ENCODE measurements at regions not wholly inside any gene's neighbourhood (a gene's known extent, or its start where the extent isn't known, plus 50 kb on each side); places are given as distances from the start of the nearest gene placed in this dataset.

GRCh38 chr15:98596885-98597392 lies 51.4 kb upstream of the IGF1R start:
- H3K36me3 Mint-ChIP-seq (ENCODE audit: low read depth): peaks cover 6% of the 10 kb centered on the region
- H3K9me3 Mint-ChIP-seq: no peaks in the 10 kb centered on the region
- intact Hi-C loops (cut with micrococcal nuclease): no loop called here
- peaks cover 13% of the 10 kb centered on the region for H3K27me3 Mint-ChIP-seq
- H3K4me1 Mint-ChIP-seq (ENCODE audit: low read depth): peaks cover 10% of the 10 kb centered on the region
- no peak overlapping the region for H3K27ac Mint-ChIP-seq
- no peak overlapping the region for H3K4me3 Mint-ChIP-seq

GRCh38 chr15:98597666-98598065 lies 50.7 kb upstream of the IGF1R start:
- Mint-ChIP-seq H3K27me3 (peaks cover 9% of the 10 kb centered on the region), H3K36me3 (ENCODE audit: low read depth) (peaks cover 6% of the 10 kb centered on the region), H3K4me3 (no peak overlapping the region), H3K4me1 (ENCODE audit: low read depth) (peaks cover 10% of the 10 kb centered on the region), H3K27ac (no peak overlapping the region), H3K9me3 (no peaks in the 10 kb centered on the region)
- intact Hi-C loops (cut with micrococcal nuclease): no loop called here
